Colon (tissue), 2 donors: ENCODE measurements at regions not wholly inside any gene's neighbourhood (a gene's known extent, or its start where the extent isn't known, plus 50 kb on each side); places are given as distances from the start of the nearest gene placed in this dataset.

Source experiments
- FAIRE-seq: peaks from 2 replicates; lab custom pipeline; 2012; peaks lifted over from hg19 to GRCh38; lab: Jason Lieb, UNC
- donor health status: control.
- donor health status: control.

DNA sequence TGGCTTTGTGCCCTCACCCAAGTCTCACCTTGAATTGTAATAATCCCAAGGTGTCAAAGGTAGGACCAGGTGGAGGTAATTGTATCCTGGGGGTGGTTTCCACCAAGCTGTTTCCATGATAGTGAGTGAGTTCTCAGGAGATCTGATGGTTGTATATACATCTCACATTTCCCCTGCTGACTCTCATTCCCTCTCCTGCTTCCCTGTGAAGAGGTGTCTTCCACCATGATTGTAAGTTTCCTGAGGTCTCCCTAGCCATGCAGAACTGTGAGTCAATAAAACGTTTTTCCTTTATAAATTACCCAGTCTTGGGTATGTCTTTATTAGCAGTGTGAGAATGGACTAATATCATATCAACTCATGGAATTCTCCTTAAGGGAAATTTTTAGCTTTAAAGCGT lies 302.6 kb downstream of the LIG4 start:
- FAIRE-seq = no peak

DNA sequence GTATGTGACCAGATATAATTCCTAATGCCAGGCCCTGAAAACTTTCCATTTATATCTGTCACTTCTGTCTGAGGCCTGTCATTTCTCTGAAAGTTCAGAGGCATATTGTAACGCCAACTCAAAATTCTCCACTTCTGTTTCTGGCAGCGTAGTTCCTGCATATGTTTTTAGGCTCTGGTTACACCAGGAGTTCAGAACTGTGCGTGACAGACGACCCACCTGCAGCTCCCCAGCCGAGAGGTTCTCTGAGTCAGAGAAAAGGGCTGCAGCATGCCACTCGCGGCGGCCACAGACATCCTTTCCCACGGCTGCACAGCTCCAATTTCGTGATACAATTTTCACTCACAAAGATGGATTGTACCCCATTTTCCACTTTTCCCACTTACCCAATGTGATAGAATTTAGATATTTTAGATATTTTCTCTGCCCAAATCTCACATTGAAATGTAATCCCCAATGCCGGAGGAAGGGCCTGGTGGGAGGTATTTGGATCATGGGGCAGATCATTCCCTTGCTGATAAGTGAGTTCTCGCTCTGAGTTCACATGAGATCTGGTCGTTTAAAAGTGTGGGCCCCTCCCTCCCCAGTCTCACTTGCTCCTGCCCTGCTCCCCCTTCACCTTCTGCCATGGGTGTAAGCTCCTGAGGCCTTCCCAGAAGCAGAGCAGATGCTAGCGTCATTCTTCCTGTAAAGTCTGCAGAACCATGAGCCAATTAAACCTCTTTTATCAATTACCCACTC lies 308.1 kb downstream of the LIG4 start:
- FAIRE-seq = no peak

DNA sequence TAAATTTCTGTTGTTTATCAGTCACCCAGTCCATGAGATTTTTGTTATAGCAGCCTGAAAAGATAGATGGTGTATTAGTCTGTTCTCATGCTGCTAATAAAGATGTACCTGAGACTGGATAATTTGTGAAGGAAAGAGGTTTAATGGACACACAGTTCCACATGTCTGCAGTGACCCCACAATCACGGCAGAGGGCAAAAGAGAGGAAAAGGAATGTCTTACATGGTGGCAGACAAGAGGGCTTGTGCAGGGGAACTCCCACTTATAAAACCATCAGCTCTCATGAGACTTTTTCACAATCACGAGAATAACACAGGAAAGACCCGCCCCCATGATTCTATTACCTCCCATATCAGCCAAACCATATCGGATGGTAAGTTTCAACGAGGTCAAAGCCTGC lies 309.2 kb downstream of the LIG4 start:
- no peak for FAIRE-seq

DNA sequence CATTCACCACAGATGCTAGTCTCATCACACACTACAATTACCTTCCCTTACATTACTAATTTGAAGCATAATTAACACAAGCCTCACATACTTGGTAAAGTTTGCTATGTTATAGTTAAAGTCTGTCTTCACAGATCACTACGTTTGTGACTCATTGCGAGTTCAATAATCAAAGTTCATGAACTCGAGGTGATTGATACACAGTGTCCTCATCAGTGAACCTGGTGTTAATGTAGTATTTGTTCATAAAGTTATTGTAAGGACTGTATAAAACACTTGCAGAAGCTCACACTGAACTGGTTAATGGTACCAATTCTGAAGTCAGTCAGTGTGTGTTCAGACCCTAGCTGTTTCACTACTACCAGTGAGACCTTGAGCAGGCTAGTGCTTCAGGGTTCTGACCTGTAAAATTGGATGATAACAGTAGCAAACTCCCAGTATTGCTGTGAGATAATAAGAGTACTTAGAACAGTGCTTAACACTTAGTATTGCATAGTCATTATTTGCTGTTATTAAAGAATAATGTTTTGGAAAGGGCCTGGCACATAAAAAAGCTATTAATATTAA lies 313.3 kb downstream of the LIG4 start:
- FAIRE-seq = no peak

DNA sequence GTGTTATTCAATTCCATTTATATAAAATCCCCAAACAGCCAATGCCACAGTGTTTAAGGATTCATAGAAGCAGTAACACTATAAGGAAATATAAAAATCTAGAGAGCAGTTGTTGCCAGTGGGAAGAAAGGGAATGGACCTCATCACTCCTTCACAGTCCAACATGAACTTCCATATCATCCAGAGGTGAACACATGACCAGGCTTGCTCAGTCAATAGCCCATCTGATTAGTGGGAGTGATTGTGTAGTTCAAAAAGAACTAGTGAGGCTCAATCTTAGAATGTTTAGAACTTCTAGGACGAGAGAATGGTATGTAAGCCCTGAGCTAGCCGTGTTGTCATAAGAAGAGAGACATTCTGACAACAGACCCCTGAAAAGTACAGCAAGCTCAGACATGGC lies 314.1 kb downstream of the LIG4 start:
- FAIRE-seq = no peak

DNA sequence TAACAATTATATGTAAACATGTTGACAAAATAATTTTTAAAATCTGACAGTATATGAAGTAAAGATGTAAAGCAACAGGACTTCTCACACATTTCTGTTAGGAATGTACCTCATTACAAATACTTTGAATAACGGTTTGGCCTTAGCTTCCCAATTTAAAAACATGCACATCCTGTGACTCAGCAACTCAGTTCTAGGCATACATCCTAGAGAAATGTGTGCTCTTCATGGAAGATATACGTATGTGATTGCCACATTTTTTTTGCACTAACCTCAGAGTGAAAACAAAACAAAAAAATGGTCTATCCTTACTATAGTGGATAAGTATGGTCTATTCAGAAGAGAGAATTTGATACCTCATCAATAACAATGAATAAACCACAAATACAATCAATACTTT lies 314.6 kb downstream of the LIG4 start:
- FAIRE-seq = no peak

DNA sequence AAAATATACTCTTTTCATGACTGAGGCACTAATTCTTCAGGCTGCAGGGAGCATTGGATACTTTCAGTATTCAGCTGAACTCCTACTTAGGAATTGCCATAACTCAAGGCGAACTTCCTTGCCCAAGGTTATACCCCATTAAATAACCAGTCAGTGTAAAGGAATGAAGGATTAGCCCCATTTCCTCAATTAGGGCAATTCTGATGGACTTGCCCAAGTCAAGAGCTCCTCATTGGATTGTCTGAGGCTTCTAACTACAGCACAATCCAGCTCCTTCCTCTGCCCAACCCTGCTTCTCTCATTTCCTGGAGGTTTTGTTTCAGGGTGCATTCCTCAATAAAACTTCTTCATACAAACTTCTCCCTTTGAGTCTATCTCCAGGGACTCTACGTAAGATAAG lies 329.2 kb downstream of the LIG4 start:
- FAIRE-seq = no peak

DNA sequence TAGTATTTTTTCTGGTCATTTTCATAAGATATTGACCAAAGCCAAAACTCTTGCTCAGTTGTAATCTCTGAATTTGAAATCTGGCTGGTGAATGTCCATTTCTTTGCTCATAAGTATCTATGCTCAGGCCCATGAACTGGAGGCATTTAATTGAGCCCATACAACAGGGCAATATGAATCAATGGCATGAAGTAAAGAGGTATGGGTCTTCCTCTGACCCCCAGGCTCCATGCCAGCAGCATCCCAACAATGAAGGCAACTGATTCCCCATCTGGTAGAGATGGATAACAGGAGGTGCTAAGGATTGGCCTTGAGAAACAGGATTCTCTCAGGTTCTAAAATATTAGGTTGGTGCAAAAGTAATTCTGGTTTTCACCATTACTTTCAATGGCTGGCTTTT lies 330.8 kb downstream of the LIG4 start:
- no peak for FAIRE-seq

DNA sequence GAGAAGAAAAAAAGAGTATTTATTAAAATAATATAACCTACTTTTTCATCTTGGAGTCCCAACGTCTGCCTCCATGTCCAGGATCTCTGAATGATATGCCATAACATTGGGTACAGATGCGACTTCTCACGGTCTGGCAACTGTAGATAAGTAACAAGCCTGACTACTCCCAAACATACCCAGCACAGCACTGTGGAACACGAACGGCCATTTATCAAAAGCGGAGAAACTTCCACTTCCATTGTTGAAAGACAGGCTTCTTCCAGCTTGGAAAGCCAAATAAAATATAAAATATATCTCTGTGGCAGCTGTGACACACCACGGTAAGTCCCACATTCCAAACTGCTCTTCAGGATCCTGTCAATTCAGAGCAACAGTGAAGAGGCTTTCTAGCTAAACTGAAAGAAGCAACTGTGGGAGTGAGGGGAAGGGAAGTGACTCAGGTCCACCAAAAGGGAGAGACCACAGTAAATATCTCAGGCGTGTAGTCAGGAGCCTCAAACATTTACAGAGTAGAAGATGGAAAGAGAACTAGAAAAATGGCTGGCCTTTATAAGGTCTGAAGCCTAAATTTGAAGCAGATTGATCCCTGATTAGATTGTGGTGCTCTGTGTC lies 331.7 kb downstream of the LIG4 start:
- FAIRE-seq = no peak

DNA sequence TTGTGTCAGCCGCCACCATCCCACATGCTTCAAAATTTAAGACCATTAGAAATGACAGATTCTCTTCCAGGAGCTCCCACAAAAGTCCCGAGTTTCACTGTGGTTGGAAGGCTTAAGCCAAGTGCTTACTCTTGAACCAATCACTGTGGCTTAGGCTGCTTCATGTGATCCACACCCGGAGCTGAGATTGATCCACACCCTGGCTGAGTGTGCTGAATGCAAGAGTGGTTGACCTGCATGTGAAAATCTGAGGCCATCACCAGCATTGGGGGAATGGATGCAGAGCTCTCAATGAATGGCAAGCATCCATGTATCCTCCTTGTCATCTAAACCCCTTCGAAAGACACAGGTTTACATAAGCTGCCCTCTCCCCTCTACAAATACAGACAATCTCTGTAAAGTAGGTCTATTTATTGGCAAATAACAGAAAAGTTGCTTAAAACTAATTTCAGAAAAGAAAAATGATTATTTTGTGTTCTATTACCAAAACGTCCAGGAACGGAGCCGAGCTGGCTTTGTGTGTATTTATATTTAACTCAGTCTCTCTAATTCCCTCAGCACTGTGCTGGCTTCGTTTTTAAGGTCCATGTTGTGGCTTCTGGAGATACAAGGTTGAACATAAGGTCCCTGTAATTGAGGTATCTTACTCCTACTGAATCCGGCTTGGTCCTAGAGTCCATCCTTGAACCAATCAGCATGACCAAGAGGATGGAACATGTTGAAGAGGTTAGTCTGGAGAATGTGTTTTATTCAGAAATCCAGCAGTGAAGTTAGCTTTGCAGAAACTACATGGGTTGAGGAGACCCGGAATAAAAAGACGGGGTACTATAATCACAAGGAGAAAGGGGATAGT lies 332.4 kb downstream of the LIG4 start:
- no peak for FAIRE-seq

DNA sequence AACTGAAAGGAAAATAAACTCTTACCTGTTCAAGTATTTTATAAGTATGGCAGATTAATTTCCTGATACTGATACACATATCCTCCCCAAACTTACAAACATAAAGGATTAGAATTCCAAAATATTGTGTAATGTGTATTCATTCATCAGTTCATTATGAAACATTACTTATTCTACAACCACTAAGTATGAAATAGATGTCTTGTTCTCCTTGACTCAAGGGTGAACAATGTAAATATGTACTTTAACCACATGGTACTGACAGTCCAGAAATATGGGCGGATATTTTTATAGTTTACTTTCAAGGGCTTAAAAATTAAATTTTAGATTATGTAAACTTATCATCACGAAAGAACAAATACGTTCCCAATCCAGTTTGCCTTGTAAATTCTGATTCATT lies 334.0 kb downstream of the LIG4 start:
- no peak for FAIRE-seq

DNA sequence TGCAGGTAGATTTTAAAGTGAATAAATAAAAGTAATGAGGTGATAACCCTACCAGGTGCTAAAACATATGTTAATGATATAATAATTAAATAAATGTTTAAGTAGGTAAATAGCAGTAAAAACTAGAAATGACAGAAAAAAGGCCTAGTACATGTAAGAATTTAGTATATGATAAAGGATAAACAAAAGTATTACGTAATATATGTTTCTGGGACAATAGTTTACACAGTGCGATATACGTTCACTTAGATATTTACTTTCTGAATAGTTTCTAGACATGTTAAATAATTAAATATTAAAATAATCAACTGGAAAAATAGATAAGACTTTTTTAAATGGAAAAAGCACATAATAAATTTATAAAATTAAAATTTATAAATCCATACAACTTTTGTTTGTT lies 340.9 kb downstream of the LIG4 start:
- no peak for FAIRE-seq

DNA sequence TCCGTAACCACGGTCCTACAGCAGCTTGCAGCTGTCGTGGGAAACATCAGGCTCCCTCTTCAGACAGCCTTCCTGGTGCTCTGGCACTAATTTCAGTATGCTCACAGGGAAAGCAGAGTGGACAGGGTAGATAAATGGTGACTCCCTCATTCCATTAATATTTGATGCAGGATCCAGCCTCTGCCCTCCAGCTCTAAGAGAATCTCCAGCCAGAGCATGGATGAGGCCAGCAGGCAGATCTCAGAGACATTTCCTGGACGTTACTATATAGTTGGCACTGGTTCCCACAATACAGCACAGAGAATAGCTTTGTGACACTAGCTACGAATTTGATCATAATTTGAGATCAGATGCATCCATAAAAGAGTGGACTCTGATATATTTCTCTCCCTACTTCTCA lies 341.4 kb downstream of the LIG4 start:
- FAIRE-seq = no peak

DNA sequence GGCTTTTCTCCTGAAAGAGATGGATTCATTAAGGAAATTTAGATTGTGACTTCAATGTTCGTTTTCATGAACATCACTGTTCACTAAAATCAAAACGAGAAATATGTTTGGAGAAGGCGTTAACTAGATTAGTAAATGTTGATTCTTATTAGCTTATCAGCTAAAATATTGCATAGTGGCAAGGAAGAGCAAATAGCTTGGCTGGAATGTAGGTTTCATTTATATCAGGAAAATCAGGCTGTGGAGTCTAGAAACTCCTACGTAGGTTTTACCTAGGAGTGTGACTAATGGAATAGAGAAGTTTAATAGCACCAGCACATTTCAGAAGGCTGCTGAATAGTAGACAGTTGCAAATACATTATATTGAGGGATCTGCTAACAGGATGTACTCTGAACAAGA lies 344.9 kb downstream of the LIG4 start:
- FAIRE-seq = no peak

DNA sequence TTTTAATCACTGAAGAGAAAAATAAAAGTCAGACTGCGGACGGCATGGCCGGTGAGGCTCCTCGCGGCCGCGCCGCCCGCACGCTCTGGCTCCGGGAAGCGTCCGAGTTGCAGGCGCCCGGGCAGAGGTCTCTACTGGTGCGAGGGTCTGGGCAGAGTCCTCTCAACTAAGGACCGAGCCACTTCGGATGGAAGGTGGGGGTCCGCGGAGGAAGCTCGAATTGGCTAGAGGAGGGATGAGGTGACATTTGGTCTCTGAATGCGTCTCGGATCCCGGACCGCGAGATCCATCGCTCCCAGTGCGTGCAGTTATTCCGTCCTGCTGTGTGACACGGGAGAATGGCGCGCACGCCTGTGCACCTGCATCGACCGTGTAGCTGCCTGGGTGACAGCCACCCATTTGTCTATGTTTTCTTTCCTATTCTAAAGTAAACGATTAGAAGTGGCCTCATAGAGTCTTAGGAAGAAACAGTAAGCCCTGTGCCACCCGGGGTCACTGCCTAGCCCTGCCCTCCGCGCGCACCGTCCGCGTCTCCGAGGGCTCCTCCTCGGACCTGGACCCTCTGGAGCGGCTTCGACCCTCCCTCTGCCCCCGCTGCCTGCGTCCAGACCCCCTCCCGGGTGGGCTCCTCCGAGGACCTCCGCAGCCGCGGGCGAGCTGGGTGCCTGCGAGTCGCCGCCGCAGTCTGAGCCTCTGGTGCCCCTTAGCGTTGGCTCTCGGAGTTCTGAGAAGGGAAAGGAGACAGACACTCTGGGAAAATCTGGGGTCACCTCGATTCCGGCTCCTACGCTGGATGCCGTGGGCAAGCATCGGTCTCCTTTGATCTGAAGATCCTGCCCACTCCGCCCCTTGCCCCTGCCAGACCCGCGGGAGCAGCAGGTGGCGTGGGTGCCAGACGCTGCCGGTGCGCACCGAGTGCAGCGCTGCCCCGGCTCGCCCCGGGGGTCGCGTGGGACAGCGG lies 347.4 kb downstream of the LIG4 start:
- no peak for FAIRE-seq

DNA sequence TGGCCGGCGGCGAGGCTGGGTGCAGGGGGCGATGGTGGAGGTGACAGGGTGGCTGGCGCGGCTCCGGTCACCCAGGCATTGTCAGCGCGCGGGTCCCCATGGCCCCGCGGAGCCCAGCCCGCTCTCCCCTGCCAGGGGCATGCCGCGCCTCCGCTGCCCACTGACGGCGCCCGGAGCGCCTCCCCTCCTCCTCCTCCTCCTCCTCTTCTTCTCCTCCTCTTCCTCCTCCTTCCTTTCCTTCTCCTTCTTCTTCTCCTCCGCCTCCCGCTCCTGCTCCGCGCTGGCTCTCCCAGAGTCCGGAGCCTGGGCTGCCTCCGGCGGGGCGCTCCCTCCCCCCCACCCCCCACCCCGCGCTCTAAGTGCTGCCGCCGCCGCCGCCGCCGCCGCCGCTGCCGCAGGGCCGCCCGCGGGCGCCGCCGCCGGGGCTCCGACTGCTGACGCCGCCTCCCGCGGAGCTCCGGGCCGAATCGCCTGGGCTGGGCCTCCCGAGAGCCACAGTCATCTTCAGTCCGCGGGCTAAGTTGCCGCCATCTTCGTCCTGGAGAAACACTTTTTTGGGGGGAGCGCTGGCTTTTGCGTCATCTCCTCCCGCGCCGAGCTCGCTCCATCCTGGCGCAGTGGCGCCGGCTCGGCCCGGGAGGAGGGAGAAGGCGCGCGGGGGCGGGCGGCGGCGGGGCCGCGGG lies 348.3 kb downstream of the LIG4 start:
- FAIRE-seq = no peak

DNA sequence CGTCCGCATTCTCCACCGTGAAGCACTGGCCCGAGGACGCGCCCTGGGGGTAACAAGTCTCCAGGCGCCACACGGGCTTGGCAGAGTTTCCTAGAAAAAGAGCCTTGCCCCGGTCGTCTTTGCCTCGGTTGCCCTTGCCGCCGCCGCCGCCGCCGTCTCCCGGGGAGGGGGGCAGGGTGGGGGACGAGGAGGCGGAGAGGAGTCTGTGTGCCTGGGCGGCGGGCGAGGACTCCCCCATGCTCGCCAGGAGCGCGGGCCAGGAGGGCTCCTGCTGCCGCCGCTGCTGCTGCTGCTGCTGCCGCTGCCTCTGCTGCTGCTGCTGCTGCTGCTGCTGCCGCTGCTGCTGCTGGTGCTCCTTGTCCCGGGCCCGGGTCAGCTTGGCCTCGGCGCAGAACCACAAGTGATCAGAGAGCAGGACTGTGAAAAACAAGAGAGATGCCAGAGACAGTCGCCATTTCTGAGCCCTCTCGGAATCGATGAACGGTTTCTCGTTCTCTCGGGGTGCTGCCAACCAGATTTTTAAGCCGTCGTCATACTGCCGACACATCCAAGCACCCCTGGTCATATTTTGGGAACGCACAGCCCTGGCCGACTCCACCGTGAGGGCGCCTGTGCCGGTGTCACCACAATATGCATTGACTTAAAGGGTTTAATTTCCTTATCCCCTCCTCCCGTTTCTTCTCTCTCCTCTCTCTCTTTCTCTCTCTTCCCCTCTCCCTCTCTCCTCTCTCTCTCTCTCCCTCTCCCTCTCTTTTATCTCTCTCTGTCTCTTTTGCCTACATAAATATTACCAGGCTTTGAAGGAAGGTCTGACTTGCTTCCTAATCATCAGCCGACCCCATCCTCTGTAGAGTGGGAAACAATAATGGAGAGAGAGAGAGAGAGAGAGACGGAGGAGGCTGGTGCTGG lies 349.1 kb downstream of the LIG4 start:
- no peak for FAIRE-seq

DNA sequence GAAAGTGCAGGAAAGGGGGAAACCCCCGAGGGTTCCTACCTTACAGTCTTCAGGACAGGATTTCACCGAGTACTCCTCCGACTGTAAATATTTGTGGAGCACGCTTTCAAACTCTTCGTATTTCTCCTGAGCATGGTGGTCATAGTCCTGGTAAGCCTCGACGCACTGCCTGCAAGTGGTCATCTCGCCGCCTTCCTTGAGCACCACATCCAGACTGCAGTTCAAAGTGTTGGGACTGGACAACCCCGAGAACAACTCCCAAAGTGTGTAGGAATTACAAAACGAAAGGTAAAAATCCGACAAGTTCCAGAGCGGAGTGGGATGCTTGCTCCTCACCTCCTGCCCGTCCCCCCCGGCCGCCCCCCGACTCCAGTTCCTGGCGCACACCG lies 349.7 kb downstream of the LIG4 start:
- FAIRE-seq = no peak

DNA sequence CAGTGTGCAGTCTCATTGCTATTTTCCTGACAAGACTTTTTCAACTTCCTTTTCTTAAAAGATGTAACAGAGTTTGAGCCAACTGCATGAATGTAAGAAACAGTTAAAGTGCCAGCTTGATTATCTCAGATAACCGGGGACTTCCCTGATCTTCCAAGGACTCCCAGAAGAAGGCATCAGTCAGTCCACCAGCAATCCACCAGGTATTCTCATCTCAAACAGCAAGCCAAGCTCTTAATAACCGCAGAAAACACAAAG lies 350.1 kb downstream of the LIG4 start:
- FAIRE-seq = no peak

DNA sequence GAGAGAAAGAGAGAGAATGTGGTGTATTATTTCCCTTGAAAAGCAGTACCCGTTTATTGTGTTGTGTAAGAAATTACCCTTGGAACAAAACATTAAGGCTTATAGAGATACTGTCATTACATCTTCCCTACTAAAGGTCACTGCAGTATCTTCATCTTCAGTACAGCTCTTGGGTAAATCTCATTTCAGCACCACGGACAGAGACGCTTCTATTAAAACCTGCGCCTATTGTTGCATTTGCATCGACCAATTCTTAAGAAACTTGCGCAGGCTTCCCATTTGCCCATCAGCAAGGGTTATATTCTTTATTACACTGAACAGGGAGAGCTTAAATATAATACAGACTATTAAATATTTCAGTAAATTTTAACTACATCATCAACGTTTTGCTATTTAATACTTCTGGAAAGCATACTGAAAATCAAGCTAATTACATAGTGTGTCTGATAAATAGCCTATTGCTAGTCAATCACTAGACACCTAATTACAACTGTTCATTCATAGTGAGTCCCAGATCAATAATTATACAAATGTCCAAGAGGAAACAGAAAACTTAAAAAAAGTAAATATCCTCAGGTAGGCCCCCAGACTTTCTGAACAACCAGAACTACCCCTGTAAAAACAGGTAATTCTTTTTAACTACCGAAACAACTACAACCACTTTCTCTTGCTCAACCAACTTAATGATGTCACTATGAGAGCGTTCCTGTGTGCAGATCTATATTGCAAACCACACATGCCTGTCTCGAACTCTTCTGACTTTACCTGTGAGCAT lies 350.6 kb downstream of the LIG4 start:
- FAIRE-seq = no peak
